HG03159 (cell line): ENCODE measurements at regions not wholly inside any gene's neighbourhood (a gene's known extent, or its start where the extent isn't known, plus 50 kb on each side); places are given as distances from the start of the nearest gene placed in this dataset.
"Not testable (repeated sequence)": the region's sequence is repeated elsewhere in the genome, so short reads cannot be mapped to it uniquely, and the experiment has no call there.

Experiments used
- ATAC-seq: cut with Tn5 transposase; IDR thresholded peaks from one replicate; pipeline ENCODE4 v1.9.1; 2021; ENCODE audit warnings: mild to moderate bottlenecking, moderate library complexity; ENCODE audit not compliant: unreplicated experiment

DNA sequence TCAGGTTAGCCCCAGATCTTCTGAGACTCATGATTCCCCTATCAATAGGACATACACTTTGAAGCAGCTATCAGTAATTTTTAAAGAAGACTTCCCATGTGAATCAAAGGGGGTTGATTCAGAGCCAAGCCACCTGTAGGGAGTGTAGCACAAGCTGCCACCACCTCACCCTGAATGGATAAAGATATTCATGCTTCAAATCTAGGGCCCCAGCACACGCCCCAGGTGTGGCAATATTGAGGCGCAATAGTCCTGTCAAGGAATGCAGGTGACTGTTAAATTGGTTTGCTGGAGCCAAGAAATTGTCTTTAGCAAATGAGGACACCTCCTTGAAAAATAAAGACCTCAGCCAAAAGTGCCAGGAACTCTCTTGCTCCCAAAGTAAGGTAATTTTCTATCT lies 404.4 kb downstream of the MAFB start:
- no peak for ATAC-seq

DNA sequence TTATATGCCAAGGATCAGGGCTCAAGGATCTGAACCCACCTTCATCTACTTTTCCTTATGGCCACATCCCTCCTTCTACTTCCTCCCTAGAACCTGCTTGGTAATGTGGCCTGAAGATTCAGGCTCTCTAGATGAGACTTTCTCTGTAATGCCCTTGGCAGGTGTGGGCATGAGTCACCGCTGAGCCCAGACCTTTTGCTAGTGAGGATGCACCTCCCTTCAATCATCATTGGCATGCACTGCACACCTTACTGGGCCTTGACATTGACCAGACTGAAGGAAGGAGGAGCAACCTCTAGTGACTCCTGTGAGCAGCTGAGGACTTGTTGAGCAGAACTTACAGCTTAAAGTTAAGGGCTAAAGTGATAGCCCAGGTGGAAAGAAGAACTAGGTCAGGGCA lies 405.3 kb downstream of the MAFB start:
- ATAC-seq: no peak

DNA sequence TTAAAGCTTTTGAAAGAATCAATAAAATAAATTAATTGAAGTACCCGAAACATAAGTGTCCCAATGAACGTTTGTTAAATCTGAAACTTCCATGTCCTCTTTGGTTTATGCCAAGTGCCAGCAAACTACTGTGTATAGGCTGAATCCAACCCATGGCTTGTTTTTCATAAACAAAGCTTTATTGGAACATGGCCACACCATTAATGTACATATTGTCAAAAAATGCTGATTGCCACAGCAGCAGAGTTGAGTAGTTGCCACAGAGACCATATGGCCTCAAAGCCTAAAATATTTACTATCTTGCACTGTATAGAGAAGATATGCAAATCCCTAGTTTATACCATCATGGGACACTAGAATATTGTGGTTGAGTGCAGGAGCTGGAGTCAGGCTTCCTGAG lies 406.1 kb downstream of the MAFB start:
- ATAC-seq: no peak

DNA sequence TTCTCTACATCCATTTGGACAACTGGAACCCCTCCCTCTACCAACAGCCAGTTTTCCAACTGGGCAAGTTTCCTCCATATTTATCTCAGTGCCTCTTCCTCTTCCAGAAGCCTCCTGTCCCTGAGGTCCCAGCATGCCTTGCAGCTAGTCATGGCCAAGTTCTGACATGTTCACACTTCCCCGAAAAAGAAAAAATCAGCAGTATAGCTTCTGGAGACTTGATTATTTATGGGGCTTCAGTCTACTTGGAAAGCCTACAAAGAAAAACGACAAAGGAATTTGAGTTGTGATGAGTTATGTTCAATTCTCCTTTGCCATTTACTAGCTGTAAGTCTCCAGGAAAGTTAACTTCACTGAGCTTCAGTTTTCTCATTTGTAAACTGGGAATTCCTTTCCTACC lies 406.5 kb downstream of the MAFB start:
- no peak for ATAC-seq

DNA sequence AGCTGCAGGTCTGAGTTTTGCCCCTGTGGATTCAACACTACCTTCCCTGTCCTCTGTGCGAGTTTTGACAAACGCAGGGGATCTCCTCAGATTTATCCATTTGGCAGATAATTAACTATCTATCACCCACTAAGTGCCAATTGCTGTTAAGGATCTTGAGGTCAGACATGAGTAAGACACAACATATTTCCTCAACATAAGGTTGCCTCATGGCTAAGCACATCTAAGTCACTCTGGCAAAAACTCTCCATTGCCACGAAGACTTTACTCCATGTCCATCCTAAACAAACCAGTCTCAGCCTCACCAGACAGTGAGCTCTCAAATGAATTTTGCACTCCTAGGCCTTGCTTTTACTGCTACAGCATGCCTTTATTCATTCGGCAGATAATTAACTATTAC lies 408.4 kb downstream of the MAFB start:
- no peak for ATAC-seq

DNA sequence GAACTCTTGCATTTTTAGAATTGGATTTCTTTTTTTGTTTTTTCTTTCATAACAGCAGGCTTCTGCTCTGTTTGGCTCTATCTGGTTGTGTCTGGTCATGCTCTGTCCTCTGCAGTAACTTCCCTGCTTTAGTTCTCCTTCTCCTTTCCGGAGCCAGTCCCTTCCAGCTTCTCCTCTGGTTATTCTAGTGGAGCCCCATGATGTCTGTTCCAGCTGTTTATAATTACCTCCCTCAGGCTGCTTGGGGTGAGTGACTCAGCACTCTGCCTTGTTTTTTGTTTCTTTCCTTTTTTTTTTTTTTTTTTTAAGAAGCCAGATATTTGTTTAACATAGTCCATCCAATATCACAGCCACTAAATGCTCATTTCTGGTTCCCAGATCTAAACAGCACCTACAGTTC lies 409.6 kb downstream of the MAFB start:
- no peak for ATAC-seq

DNA sequence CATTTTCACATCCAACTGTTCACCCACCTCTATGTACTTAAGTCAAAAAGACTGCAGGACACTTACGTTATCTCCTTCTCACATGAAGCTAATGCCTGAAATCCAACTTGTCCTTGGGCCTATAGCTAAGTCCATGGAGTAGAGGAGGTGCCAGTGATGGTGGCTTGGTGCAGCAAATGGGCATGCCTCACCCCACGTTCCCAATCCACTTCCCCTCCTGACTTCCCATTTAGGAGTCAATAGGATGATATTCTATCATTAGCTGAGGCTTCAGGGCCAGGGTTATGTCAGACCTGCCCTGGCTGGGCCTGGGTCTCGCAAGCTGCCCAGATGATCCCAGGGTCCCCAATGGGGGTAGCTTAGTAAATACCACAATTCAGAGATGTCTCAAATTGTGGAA lies 410.4 kb downstream of the MAFB start:
- no peak for ATAC-seq

DNA sequence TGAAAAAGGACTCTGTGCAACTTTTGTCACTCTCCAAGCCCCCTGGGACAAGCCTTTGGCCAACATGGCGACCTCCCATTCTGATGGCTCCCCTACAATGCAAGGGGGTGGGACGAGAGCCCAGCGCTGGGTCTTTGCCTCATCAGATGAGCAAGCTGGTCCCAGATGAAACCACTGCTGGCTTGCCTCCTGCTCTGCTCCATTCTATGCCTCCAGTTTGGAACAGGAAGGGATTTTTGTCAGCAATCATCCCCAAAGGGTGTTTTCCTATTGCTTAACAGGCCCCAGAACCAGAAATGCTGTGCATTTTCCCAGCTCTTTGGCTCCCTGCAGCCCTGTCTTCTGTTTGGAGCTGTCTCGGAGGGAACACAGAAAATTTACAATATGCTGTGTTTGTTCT lies 412.7 kb downstream of the MAFB start:
- ATAC-seq: no peak

DNA sequence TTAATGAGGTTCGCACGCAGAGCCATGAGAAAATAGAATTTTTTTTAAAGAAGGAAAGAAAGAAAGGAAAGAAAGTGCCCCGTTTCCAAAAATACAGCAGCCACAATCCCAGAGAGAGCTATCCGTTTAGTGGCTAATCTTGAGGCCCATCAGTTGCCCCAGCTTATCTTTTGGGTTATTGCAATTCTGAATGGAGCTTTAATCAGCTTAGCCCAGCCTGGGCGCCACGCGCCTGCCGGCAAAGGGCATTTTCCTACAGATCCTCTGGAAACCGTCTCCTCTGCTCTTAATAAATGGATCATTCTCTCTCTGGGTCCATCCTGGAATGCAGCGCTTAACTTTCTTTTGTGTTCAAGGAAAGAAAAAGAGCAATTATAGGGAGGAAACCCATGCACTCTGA lies 413.3 kb downstream of the MAFB start:
- ATAC-seq: no peak

DNA sequence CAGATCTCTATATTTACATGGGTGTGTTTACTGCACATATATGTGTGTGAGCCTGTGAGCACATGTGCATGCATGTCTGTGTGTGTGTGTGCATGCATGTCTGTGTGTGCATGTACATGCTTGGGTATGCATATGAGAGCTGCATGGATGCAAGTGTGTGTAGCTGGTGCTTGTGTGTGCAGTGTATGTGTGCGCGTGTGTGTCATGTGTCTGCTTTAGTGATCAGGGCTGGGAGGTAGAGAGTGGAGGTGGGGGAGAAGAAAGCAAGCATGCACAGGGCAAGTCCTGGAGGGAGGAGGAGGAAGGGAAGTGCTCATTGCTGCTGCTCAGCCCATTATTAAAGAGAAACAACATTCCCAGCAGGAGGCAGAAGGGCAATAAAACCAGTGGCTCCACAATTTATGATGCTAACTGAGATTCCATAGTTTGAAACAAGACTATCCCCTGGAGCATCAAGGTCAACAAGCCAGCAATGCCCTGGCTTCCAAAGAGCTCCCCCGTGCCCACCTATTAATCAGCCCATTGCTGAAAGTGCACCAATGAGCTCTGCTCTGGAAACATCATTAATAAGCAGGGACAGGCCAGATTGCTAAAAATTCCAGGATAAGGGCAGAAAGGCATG lies 414.0 kb downstream of the MAFB start:
- no peak for ATAC-seq

DNA sequence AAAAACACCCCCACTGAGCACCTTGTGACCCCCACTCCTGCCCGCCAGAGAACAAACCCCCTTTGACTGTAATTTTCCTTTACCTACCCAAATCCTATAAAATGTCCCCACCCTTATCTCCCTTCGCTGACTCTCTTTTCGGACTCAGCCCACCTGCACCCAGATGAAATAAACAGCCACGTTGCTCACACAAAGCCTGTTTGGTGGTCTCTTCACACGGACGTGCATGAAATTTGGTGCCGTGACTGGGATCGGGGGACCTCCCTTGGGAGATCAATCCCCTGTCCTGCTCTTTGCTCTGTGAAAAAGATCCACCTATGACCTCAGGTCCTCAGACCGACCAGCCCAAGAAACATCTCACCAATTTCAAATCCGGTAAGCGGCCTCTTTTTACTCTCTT lies 419.8 kb downstream of the MAFB start:
- ATAC-seq: not testable (repeated sequence)

DNA sequence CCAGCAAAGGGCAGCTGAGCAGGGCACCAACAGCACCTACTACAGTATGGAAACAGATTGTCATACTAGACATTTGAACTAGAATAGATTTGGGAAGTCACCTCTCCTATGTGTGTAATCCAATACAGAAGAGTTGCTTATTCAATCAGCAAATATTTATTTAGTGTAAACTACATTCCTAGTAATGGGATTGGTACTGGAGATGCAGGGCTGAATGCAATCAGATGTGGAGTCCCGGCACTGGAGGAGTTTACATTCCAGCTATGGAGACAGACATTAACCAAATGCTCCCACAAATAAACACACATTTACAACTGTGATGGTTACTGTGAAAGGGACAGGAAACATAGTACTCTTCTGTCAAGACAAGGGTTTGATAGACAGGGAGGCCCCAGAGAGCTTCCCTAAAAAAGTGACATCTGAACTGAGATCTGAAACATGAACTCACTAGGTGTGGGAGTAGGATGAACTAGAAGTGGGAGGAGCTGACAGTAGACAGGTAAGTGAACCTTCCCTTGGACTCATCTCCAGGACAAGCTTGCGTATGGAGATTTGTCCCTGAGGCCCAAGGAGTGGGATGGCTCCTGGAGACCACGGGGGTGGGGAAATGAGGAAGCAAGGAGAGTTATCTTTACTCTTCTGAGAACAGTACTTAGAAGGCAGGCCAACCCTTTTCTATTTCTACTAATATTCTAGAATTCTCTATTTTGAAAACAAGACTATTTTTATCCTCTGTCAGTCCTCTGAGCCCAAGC lies 420.5 kb downstream of the MAFB start:
- no peak for ATAC-seq

DNA sequence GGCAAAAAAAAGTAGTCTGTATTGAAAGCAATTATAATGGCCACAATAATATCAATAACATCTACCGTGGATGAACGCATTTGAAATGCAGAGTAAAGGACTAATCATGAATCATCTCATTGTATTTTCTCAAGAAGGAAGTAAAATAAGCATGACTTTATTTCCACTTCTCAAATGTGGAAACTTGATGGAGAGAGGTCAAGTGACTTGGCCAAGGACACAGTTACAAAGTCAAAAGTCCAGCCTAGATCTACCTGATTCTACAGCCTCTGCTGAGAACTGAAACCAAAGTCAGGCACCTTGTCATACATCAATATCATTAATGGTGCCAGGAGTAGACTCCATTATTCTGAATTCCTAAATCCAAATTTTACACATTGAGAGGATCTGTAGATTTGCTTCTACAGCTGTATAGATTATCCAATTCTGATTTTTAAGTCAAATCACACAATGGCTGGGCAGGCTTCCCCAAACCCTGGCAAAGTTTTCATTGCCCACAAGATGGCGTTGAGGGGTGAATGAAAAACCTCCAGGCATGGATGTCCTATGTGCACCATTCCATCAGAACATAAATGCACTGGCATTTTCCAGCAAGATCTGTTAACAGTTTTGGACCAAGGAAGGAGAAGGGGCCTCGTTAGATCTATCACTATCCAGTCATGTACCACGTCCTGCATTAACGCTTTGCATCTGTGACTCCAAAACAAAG lies 423.1 kb downstream of the MAFB start:
- ATAC-seq: no peak

DNA sequence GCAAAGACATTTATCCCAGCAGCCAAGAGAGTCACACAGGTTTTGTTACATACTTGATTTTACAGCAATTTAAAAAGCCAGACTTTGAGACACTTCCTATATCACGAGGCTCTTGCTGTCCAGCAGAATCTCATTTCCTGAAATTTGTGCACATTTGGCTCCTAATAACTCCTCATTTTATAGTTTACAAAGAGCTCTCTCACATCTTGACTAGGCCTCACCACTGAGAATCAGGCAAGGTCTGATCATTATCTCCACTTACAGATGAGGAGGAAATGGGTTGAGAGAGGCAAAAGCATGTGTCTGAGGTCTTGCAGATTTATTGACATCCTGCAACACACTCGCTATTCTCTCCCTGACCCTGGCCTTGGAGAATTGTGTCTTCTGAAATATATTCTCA lies 426.8 kb downstream of the MAFB start:
- no peak for ATAC-seq

DNA sequence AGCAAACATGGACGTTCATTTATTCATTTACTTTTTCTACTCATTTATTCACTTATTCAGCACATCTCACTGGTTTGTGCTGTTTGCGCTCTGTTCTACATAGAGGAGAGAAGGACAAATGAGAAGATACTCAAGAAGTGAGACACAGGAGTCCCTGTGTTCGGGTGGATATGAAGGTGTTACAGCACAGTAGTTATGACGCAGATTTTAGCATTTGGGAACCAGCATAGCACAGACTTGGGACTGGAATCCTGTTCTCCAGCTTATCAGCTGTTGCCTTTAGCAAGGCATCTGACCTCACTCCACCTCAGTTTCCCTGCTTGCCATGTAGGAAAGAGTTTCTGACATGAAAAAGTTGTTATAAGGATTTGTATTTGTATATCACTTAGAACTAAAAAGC lies 430.1 kb downstream of the MAFB start:
- ATAC-seq: no peak

DNA sequence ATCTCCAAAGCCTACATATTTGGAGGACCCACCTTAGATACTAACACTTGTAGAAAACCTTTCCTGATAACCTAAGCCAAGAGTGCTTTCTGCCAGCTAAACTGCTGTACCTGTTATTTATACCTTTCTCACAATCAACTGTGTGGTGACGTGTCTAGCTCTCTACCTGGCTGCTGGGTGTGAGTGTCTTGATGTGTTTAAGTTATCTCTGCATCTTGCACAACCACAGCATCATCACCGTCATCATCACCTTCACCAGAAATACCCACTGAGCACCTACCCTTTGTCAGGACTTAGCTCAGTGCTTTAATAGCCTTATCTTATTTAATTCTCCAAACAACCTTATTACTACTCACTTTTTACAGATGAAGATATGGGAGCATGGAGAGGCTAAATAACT lies 431.3 kb downstream of the MAFB start:
- no peak for ATAC-seq

DNA sequence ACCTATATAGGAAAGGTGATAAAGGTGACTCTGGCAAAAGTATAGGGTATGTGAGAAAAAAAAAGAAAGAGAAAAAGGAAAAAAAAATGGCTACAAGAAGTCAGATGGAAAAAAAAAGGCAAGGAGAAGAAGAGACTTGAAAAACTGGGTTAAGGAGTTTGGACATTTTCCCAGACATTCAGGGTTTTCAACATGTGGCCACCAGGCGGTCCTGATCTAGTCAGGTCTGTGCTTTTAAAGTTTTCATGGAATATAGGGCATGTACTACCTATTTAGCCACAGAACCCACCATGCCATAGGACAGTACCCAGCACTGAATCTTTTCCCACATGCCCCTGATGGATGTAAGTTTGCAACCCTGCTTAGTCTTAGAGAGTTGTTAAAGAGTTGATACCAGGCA lies 433.7 kb downstream of the MAFB start:
- no peak for ATAC-seq

DNA sequence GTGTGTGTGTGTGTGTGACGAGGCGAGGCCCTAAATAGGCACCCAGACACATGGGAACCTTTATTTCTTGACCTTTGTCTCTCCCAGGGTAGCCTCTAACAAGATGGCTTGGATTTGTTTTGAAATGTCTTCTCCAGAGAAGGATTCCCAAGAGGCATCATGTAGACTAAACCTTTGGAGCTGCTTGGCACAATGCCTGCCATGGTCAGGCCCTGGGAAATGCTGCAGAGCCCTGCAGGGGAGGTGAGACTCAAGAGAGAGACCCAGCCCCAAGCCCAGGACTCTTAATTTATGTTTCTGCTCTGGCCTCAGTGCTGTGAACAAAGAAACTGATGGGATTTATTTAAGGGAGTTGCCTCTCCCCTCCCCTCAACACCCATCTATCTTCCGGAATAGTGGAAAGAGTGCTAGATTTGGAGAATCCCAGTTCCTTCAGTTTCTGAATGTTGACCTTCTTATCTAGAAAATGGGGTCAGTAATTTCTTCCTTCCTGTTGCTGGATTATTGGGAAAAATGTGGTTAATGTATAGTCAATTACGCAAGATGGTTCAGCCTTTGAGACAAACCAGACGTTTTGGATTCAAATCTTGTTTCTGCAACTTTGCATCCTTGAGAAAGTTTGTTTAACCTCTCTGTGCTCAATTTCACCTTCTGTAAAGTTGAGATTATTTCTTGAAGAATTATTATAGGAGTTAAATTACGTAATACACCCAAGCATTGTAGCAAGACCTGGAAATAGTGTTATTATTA lies 434.8 kb downstream of the MAFB start:
- no peak for ATAC-seq

DNA sequence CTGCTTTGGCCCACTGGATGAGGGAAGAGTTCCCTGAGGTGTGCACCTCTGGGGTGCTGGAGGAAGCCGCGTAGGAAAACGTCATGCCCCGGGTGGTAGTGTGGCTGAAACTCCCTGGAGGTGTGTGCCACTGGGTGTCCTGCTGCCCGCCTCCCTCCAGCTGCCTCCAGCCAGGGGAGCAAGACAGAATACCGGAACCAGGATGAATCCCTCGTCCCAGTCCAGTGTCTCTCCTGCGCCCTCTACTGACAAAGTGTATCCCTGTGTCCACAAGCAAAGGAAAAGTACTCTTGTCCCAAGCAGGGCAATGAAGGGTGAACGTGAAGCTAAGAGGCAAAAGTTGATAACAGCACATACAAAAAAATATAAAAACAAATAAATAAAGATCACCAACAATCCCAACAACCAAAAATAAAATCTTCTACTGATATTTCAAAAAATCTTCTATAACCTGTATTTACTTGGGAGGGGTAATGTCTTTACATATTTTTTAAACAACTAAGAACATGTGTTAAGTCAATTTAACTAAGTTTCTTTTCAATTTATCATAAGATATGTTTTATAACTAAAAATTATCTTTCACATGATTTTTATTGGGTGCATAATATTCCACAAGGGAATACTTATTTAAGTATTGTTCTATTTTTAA lies 437.6 kb downstream of the MAFB start:
- no peak for ATAC-seq

DNA sequence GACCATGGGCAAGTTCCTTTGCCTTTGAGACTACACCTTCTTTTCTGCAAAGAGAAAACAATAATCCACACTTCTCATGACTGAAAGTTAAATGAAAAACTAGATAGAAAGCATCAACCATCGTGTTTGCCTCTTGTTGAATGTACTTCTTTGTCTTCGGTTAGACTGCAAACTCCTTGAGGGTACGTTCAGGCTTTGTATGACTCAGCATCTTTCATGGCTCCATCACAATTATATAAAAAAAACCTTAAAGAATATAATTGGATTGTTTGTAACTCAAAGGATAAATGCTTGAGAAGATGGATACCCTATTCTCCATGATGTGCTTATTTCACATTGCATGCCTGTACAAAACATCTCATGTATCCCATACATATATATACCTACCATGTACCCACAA lies 439.2 kb downstream of the MAFB start:
- no peak for ATAC-seq

DNA sequence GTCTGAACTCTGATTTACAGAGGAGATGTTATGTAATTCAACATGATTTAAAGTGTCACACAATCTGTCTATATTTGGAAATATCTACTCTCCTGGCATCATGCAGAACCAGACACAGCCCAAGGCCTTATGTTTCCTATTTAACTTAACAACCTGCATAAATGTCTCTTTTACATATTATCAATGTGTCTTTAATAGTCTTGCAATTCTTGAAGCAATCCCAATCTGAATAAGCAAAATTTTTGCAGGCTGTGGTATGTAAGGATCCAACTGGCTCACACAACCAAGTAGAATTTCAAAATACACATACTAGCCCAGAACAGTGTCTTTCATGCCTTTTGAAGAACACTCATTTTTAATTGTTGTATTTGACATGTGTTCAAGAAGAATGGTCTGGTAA lies 443.2 kb downstream of the MAFB start:
- ATAC-seq: no peak
